ENCODE measurements at regions not wholly inside any gene's neighbourhood (a gene's known extent, or its start where the extent isn't known, plus 50 kb on each side); places are given as distances from the start of the nearest gene placed in this dataset.

DNA sequence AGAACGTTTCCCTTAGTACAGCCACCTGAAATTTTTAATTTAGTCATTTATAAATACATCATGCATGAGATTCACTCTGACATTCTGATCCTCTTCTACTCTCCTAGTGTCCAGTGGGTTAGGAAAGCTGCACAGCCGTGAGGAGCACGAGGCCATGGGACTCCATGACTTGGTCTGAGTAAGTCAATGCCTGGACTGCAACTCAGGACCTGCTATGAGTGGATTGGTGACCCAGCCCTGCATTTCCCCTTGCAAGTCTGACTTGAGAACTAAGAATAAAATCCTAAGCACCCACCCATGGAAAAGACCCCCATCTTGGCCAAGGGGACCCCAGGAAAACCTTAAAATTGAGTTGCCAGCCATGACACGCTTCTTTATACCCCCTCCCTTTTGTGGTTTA, 237.6 kb upstream of the HDAC4 start:
- WGBS (ENCODE audit: insufficient coverage, low coverage, missing lambda C conversion rate), result 0% methylated on average over 4 of the region's 4 CpGs
- TF ChIP-seq HMG20A (CRISPR knock-in tag; conservative IDR thresholded peaks at IDR 0.05), result no peak
- no peak for TF ChIP-seq SRF (CRISPR knock-in tag; IDR thresholded peaks at IDR 0.05)
- no peak for TF ChIP-seq FOXO4 (CRISPR knock-in tag; IDR thresholded peaks at IDR 0.05)
- TF ChIP-seq, protein P1, sequence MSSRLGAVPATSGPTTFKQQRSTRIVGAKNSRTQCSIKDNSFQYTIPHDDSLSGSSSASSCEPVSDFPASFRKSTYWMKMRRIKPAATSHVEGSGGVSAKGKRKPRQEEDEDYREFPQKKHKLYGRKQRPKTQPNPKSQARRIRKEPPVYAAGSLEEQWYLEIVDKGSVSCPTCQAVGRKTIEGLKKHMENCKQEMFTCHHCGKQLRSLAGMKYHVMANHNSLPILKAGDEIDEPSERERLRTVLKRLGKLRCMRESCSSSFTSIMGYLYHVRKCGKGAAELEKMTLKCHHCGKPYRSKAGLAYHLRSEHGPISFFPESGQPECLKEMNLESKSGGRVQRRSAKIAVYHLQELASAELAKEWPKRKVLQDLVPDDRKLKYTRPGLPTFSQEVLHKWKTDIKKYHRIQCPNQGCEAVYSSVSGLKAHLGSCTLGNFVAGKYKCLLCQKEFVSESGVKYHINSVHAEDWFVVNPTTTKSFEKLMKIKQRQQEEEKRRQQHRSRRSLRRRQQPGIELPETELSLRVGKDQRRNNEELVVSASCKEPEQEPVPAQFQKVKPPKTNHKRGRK (tag; IDR thresholded peaks at IDR 0.05), result no peak
- TF ChIP-seq MAFF (IDR thresholded peaks at IDR 0.05; ENCODE audit: low read length), result no peak
- no peak for TF ChIP-seq GABPA (tag; conservative IDR thresholded peaks at IDR 0.05; ENCODE audit: low read depth)
- TF ChIP-seq CREB3 (tag; conservative IDR thresholded peaks at IDR 0.05; ENCODE audit: low read depth), result no peak
- TF ChIP-seq FOXK2 (conservative IDR thresholded peaks at IDR 0.05 in 1 of 2, IDR thresholded peaks at IDR 0.05 in 1 of 2; ENCODE audit: low read depth in 2 of 2), result no peak
- H3K36me3 ChIP-seq (ENCODE audit: control insufficient read depth, insufficient read depth, low read length), result no peaks in the 10 kb centered on the region
- H3K9me1 ChIP-seq (ENCODE audit: control insufficient read depth, insufficient read depth, low read length), result no peaks in the 10 kb centered on the region
- H3K4me3 ChIP-seq, result no peak overlapping the region
- DNase-seq (ENCODE audit: extremely low read depth in 1 of 4, low spot score in 3 of 4), result no peak
- H3K27me3 ChIP-seq (ENCODE audit: control insufficient read depth in 2 of 2, insufficient read depth in 2 of 2, low read length in 2 of 2), result peaks cover 0 to 5% of the 10 kb centered on the region in 2 experiments; a peak in 1 of 5 replicates
- no peak overlapping the region for H3K27ac ChIP-seq (ENCODE audit: extremely low read depth, low read depth, low read length)
- intact Hi-C loops (cut with micrococcal nuclease), result no loop called here
- H3K4me2 ChIP-seq (ENCODE audit: insufficient read depth, low read length), result no peak overlapping the region
- POLR2A ChIA-PET, result no interaction called here
- no peak overlapping the region for H3K9ac ChIP-seq (ENCODE audit: insufficient read depth in 1 of 2, low read depth in 2 of 2, low read length in 2 of 2)
- no peaks in the 10 kb centered on the region for H3K4me1 ChIP-seq (replicated peaks in 1 of 2; ENCODE audit: control insufficient read depth in 2 of 2, insufficient read depth in 2 of 2, low read length in 2 of 2)
- no peaks in the 10 kb centered on the region for H3K79me2 ChIP-seq (ENCODE audit: control insufficient read depth, insufficient read depth, low read length)
- BruUV-seq (replicated peaks), result no TSS peak
- CTCF ChIA-PET (ENCODE audit: low intra/inter-chr PET ratio), result no interaction called here
- H2AFZ ChIP-seq (ENCODE audit: low read depth, low read length), result no peak overlapping the region
- no peaks in the 10 kb centered on the region for H4K20me1 ChIP-seq (replicated peaks; ENCODE audit: control insufficient read depth, insufficient read depth, low read length)
- ATAC-seq, result no peak
- no peak for FAIRE-seq
- in situ Hi-C loops (cut with MboI), result no loop called here
- H3K9me3 ChIP-seq (replicated peaks; ENCODE audit: control insufficient read depth, insufficient read depth, low read depth, low read length), result no peaks in the 10 kb centered on the region
